ENCODE measurements at regions not wholly inside any gene's neighbourhood (a gene's known extent, or its start where the extent isn't known, plus 50 kb on each side); places are given as distances from the start of the nearest gene placed in this dataset.

GRCh38 chr2:60285626-60286316 is 267.7 kb downstream of the BCL11A start:
- DNase-seq: no peak

GRCh38 chr2:60283626-60284025 is 269.8 kb downstream of the BCL11A start:
- DNase-seq: no peak

GRCh38 chr2:60282886-60283285 is 270.6 kb downstream of the BCL11A start:
- no peak for DNase-seq

GRCh38 chr2:60281730-60282129 is 271.7 kb downstream of the BCL11A start:
- DNase-seq: no peak

- no peak for DNase-seq
Measured at GRCh38 chr2:60280238-60280637, 273.2 kb downstream of the BCL11A start.

- no peak for DNase-seq
Measured at GRCh38 chr2:60278906-60279305, 274.5 kb downstream of the BCL11A start.

GRCh38 chr2:60275958-60276357 is 277.5 kb downstream of the BCL11A start:
- DNase-seq: no peak

- DNase-seq: no peak
Measured at GRCh38 chr2:60273836-60274235, 279.6 kb downstream of the BCL11A start.

GRCh38 chr2:60271713-60272112 is 281.7 kb downstream of the BCL11A start:
- DNase-seq: no peak

- no peak for DNase-seq
Measured at GRCh38 chr2:60271131-60271530, 282.3 kb downstream of the BCL11A start.

GRCh38 chr2:60268661-60269060 is 284.8 kb downstream of the BCL11A start:
- no peak for DNase-seq

GRCh38 chr2:60268032-60268431 is 285.4 kb downstream of the BCL11A start:
- no peak for DNase-seq

- DNase-seq: no peak
Measured at GRCh38 chr2:60267122-60267521, 286.3 kb downstream of the BCL11A start.

GRCh38 chr2:60262178-60262577 is 291.3 kb downstream of the BCL11A start:
- DNase-seq: no peak

- no peak for DNase-seq
Measured at GRCh38 chr2:60260639-60261296, 292.7 kb downstream of the BCL11A start.

GRCh38 chr2:60259781-60260180 is 293.7 kb downstream of the BCL11A start:
- no peak for DNase-seq

GRCh38 chr2:60252581-60253150 is 300.8 kb downstream of the BCL11A start:
- DNase-seq: no peak

GRCh38 chr2:60251247-60251646 is 302.2 kb downstream of the BCL11A start:
- no peak for DNase-seq

- no peak for DNase-seq
Measured at GRCh38 chr2:60249879-60250278, 303.6 kb downstream of the BCL11A start.

GRCh38 chr2:60247471-60247870 is 306.0 kb downstream of the BCL11A start:
- no peak for DNase-seq

- no peak for DNase-seq
Measured at GRCh38 chr2:60246583-60246982, 306.9 kb downstream of the BCL11A start.

GRCh38 chr2:60234274-60234986 is 319.0 kb downstream of the BCL11A start:
- no peak for DNase-seq

- DNase-seq: no peak
Measured at GRCh38 chr2:60230596-60230995, 322.9 kb downstream of the BCL11A start.

GRCh38 chr2:60230037-60230436 is 323.4 kb downstream of the BCL11A start:
- DNase-seq: no peak
